Stimulated activated CD8-positive, alpha-beta memory T cell treated with anti-CD3 and anti-CD28 coated beads, Interleukin-4, amount 100 ng/mL, for 48 hours (primary cell): ENCODE measurements at regions not wholly inside any gene's neighbourhood (a gene's known extent, or its start where the extent isn't known, plus 50 kb on each side); places are given as distances from the start of the nearest gene placed in this dataset.
"Not testable (repeated sequence)": the region's sequence is repeated elsewhere in the genome, so short reads cannot be mapped to it uniquely, and the experiment has no call there.

Source experiments
- DNase-seq: peaks from one replicate; pipeline ENCODE4 v3.0.0-alpha.2; 2020

- DNase-seq, result no peak
These were observed 142.2 kb downstream of the MZT1 start for GRCh38 chr13:72585254-72585653.

GRCh38 chr13:72571191-72571590, 156.2 kb downstream of the MZT1 start:
- no peak for DNase-seq

DNA sequence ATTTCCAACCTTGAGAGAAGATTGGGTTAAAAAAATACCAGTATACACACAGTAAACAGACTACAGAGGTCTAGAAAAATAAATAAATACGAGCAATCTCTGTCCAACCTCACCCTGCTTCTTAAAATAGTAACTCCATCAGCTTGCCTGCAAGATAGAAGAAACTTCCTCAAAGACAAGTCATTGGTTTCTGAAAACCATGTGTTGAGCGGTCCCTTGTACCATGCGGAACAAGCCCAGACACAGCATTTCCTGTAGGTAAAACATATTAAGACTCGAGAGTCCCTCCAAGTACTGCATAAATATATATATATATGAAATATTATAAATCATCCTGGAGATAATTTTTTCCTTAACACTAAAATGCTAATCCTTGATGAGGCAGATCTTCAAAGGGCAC, 157.4 kb downstream of the MZT1 start:
- DNase-seq, result no peak

- no peak for DNase-seq
These were observed 159.9 kb downstream of the MZT1 start for GRCh38 chr13:72567566-72567965.

DNA sequence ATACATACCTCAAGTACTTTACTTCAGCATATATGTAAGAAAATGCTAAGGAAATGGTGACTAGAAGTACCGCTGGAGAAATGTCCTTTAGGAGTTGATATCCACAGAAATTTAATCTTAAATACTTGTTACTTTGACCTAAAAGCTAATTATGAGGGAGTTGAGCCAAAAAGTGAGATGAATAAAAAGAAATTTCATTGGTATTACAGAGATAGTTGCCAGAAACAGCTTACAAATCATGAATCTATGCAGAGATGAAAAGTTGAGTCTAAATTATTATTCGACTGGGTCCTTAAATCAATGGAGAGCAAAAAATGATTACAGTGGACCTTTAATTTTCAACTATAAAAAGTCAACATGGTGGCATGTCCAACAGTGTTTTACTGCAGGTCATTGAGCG, 160.9 kb downstream of the MZT1 start:
- DNase-seq, result no peak

- DNase-seq, result no peak
These were observed 161.5 kb downstream of the MZT1 start for GRCh38 chr13:72565893-72566292.

DNA sequence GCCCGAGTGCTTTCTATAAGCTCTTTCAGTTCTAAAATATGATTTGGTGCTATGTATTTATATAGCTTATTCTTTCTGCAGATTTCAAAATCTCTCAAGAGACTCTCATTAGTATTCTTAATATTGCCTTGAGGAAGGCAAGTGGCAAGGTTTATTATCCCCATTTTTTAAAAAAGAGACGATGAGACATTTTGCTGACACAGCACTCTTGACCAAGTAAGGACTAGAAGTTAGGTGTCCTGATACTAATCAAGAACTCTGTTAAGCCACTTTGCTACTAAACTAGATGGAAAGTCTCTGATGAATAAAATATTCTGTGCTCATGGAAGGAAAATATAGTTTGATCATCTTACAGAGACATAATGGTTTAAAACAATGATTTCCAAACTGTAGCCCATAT, 164.7 kb downstream of the MZT1 start:
- DNase-seq, result no peak

DNA sequence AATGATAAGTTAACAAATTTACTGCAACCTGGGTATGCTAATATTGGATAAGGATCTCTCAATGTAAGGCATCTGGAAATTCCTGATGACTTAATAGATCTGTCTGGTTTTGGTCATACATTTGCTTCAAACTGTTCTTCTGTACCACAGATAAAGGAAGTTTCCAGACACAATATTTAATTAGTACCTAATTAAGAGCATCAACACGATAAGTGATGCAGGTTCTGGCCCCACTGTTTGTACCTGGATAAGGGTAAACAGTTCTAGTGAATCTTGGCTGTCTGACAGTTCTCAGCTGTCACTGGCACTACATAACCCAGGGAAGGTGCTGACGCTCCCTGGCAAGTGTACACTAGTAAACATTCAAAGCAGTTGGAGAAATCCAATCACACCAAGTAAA, 165.6 kb downstream of the MZT1 start:
- no peak for DNase-seq

DNA sequence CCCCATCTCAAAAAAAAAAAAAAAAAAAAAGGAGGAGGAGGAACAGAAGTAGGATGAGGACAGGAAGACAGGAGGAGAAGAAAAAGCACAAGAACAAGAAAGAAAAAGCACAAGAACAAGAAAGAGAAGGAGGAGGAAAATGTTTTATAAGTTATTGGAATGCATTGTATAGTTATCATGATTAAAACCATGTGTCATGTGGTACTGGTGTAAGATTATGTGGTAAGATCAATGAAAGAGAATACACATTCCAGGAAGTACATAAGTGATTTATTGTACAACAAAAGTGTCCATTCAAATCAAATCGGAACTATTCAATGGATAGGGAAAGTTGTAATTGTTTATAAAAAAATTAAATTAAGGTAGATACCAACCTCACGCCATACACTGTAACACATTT, 167.7 kb downstream of the MZT1 start:
- no peak for DNase-seq

- no peak for DNase-seq
These were observed 170.5 kb downstream of the MZT1 start for GRCh38 chr13:72556945-72557344.

GRCh38 chr13:72555601-72556000, 171.8 kb downstream of the MZT1 start:
- no peak for DNase-seq

DNA sequence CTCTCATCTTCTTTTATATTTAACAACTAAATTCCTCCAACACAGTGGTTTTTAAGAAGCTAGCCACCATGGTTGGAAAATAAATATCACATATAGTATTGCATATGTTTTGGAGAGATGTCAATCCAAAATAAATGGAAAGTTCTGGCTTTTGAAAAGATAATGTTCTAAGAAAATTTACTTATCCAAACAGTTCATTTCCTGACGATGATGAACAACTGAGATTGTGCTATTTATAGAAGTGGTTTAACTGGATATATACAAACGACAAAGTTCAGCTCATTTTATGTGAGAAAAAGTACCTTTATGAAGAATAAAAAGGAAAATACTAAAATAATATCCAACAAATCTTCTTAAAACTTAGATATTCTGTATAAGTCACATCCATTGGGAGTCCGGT, 174.7 kb downstream of the MZT1 start:
- DNase-seq, result no peak

DNA sequence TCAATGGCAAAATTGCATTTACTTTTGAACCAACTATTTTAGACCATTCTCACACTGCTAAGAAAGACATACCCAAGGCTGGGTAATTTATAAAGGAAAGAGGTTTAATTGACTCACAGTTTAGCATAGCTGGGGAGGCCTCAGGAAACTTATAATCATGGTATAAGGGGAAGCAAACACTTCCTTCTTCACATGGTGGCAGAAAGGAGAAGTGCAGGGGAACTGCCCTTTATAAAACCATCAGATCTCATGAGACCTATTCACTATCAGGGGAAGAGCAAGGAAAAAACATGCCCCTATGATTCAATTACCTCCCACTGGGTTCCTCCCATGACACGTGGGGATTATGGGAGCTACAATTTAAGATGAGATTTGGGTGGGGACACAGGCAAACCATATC, 181.5 kb downstream of the MZT1 start:
- not testable (repeated sequence) for DNase-seq

DNA sequence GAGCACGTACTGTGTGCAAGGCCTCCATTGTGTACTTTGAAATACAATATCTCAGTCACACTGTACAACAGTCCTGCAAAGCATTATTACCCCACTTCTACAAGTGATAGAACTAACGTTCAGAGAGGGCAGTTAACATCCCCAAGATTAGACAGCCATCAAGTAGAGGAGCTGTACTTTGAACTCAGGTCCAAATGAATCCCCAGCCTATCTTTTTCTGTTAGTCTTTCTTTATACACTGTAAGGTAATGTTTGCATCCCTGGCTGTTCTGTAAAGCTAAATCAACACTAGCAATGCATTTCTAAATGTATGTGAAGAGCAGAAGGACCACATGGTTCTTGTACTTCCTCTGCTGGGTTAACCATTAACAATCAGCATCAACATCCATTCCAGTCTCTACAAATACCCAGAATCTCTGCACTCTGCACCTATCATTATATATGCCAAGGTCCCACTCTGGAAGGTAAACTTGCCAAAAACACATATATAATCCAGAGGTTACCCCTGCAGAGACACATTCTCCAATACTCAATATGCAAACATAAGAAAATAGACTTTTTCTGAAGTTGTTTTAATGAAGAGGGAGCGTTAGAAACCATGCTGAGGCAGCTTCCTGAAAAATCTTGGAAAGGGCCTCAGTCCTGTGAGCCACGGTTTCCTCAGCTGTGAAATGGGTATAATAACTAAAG, 182.3 kb downstream of the MZT1 start:
- no peak for DNase-seq

- DNase-seq, result no peak
These were observed 183.4 kb downstream of the MZT1 start for GRCh38 chr13:72544042-72544441.

GRCh38 chr13:72542241-72542640, 185.2 kb downstream of the MZT1 start:
- DNase-seq, result no peak

DNA sequence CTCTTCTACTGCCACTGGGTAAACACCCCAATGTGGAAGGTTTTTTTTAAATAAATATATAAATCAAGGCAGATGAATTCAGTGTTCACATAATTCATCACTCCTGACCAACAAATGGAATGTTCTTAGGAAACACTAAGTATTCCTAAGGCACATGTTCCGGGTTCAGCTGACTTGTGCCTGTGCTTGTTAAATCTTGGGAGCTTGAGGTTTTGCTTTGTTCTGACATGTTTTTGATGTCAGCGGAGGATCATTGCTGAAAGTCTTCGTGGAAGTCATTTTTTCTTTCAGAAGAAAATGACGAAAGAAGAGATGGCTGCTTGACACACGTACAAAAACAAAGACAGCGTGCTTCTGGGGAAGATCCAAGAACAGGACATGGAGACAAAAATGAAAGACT, 185.8 kb downstream of the MZT1 start:
- DNase-seq, result no peak

GRCh38 chr13:72540881-72541280, 186.5 kb downstream of the MZT1 start:
- DNase-seq, result no peak

DNA sequence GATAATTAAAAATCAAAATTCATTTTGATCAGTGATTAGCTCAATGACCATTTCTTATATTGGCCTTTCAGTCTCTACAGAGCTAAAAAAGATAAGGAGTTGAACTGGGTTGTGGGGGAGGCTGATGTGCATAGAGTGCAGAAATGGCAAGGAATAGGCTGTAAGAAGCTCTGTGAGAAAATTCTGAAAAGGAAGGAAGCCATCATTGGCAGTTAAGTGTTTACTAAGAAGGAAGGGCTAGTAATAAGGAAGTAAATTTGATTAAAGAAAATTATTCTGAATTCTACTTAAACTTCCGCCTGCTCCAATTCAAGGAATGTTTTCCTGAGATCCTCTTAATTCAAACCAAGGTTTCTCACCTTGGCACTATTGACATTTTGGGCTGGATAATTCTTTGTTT, 187.5 kb downstream of the MZT1 start:
- no peak for DNase-seq

- no peak for DNase-seq
These were observed 189.6 kb downstream of the MZT1 start for GRCh38 chr13:72537782-72538181.

DNA sequence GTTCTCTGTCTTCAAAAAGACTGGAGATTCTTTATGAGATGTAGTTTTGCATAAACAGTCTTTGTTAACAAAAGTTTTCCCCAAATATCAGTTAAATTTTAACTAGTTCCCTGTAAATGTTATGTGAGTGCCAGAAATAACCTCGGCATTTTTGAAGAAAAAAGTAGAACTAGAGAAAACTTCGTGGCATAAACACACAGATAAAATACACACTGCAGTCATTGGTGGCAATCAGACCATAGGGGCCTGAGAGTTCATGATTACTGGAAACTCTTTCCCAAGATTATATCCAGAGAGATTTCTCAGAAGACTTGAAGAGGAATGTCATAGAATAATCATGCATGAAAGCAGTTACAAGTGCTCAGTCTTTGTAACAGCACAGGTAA, 190.0 kb downstream of the MZT1 start:
- DNase-seq, result no peak

- DNase-seq, result no peak
These were observed 190.6 kb downstream of the MZT1 start for GRCh38 chr13:72536714-72537394.

- no peak for DNase-seq
These were observed 192.3 kb downstream of the MZT1 start for GRCh38 chr13:72534951-72535640.

DNA sequence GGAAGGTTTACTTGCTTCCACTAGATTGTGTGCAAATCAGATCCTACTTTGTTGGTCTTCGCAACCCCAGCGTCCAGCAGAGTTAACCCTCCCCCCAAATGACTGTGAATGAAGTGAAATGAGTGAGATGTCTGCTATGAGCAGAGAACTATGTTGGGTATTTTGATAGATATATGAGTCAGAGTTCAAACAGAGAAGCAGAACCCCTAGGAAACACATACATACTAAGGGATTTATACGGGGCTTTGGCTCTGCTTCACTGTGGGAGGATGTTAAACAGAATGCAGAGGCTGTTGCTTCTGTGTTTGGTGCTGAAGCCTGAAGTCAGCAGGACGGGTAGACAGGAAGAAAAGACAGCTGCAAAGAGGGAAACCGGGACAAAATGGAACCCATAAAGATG, 197.0 kb downstream of the MZT1 start:
- DNase-seq, result no peak
